Epithelial cell of esophagus (primary cell): ENCODE measurements at regions not wholly inside any gene's neighbourhood (a gene's known extent, or its start where the extent isn't known, plus 50 kb on each side); places are given as distances from the start of the nearest gene placed in this dataset.

Experiments
- DNase-seq: peaks from one replicate; pipeline ENCODE4 v3.0.0; 2010; ENCODE audit warnings: low read depth
- H3K4me3 ChIP-seq: 2 replicates; pipeline ENCODE4 v1.5.1; 2011; ENCODE audit warnings: mild to moderate bottlenecking, low read length, control low read depth
- CTCF ChIP-seq: IDR thresholded peaks from 2 replicates; pipeline ENCODE4 v1.5.1; 2011; ENCODE audit warnings: low read depth, mild to moderate bottlenecking, low read length, control low read depth, inconsistent platforms; ENCODE audit not compliant: insufficient read depth; ENCODE audit errors: missing control alignments

GRCh38 chr5:121744577-121744976 is 107.1 kb upstream of the FTMT start:
- no peak for TF ChIP-seq CTCF
- DNase-seq = no peak

GRCh38 chr5:121745407-121745806 is 106.3 kb upstream of the FTMT start:
- DNase-seq = no peak
- no peak for TF ChIP-seq CTCF
- no peak overlapping the region for H3K4me3 ChIP-seq

More at GRCh38 chr5:121744577-121744976, 107.1 kb upstream of the FTMT start:
- no peak overlapping the region for H3K4me3 ChIP-seq

- TF ChIP-seq CTCF = no peak
- H3K4me3 ChIP-seq = no peak overlapping the region
- DNase-seq = no peak
Observed at GRCh38 chr5:121746763-121747162, 104.9 kb upstream of the FTMT start.

GRCh38 chr5:121748686-121749085 is 103.0 kb upstream of the FTMT start:
- no peak overlapping the region for H3K4me3 ChIP-seq
- no peak for DNase-seq
- TF ChIP-seq CTCF = no peak

- DNase-seq = no peak
- TF ChIP-seq CTCF = no peak
- H3K4me3 ChIP-seq = no peak overlapping the region
Observed at GRCh38 chr5:121752149-121752548, 99.5 kb upstream of the FTMT start.

GRCh38 chr5:121755266-121755665 is 96.4 kb upstream of the FTMT start:
- TF ChIP-seq CTCF = no peak
- DNase-seq = no peak
- no peak overlapping the region for H3K4me3 ChIP-seq

- no peak for TF ChIP-seq CTCF
- no peak for DNase-seq
- no peak overlapping the region for H3K4me3 ChIP-seq
Observed at GRCh38 chr5:121757753-121758152, 93.9 kb upstream of the FTMT start.
